GM12892 (cell line): ENCODE measurements at regions not wholly inside any gene's neighbourhood (a gene's known extent, or its start where the extent isn't known, plus 50 kb on each side); places are given as distances from the start of the nearest gene placed in this dataset.

Experiments
- POLR2AphosphoS5 ChIP-seq: IDR thresholded peaks from 2 replicates; pipeline ENCODE4 v1.6.1; 2011; ENCODE audit warnings: low read depth, low read length, control low read depth
- TAF1 ChIP-seq: IDR thresholded peaks from 2 replicates; pipeline ENCODE4 v1.6.1; 2011; ENCODE audit warnings: low read depth, mild to moderate bottlenecking, control low read depth, low read length, borderline replicate concordance

DNA sequence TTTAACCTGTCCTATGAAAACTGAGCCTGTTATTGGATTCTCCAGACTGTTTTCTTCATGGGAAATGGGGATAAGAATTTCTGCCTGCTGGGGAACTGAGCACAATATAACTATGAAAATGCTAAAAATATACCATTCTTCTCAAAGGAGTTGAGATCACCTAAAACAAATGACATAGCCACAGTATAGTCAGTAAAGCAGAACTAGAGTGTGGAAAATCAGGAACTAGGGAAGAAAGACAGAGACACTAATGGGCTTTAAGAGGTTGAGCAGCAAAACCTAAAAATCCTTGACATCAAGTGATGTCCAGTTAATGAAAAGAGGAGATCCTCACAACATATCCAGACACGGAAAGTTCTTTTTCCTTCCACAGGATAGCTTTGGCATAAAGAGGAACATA is 215.7 kb upstream of the CST7 start:
- no peak for TF ChIP-seq POLR2AphosphoS5
- TF ChIP-seq TAF1: no peak
